Dermis blood vessel endothelial cell (primary cell): ENCODE measurements at regions not wholly inside any gene's neighbourhood (a gene's known extent, or its start where the extent isn't known, plus 50 kb on each side); places are given as distances from the start of the nearest gene placed in this dataset.
A peak's percentile ranks its signal among the peaks of the same experiment; 100 is the strongest.
"Not testable (repeated sequence)": the region's sequence is repeated elsewhere in the genome, so short reads cannot be mapped to it uniquely, and the experiment has no call there.

ENCODE experiments used
- DNase-seq: peaks from one replicate; pipeline ENCODE4 v3.0.0; 2010

DNA sequence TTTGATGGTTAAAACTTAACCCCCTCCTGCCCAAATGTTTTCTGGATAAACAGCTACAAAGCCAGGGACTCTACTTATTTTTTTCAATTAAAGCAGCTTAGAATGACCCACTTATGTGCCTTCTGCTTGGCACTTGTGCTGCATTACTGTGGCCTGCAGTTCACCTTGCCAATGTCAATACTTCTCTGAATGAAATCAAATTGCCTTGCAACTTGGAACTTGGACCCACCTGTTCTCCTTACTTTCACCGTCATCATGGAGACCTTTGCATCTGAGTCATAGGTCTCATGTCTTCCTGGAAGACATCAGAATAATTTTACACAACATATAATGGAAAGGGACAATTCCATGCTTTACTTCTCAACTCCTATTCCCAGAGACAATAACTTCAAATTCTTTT lies 92.1 kb upstream of the FHL2 start:
- no peak for DNase-seq

DNA sequence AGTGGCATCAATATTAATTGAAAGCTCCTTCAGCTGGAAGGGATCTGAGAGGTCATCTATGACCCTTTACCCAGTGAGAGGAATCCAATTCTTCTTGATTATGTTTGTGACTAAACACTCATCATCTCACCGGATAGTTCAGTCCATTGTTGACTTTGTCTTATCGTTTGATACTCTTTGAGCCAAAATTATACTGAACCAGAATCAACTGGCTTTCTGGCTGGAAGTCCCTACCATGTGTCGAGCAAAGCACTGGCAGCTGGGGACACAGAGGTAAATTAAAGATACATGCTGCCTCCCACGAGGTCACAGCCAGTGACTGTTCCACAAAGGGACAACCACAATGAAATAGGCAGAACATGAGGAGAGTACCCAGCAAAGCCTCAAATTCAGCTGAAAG lies 91.4 kb upstream of the FHL2 start:
- DNase-seq, result no peak

DNA sequence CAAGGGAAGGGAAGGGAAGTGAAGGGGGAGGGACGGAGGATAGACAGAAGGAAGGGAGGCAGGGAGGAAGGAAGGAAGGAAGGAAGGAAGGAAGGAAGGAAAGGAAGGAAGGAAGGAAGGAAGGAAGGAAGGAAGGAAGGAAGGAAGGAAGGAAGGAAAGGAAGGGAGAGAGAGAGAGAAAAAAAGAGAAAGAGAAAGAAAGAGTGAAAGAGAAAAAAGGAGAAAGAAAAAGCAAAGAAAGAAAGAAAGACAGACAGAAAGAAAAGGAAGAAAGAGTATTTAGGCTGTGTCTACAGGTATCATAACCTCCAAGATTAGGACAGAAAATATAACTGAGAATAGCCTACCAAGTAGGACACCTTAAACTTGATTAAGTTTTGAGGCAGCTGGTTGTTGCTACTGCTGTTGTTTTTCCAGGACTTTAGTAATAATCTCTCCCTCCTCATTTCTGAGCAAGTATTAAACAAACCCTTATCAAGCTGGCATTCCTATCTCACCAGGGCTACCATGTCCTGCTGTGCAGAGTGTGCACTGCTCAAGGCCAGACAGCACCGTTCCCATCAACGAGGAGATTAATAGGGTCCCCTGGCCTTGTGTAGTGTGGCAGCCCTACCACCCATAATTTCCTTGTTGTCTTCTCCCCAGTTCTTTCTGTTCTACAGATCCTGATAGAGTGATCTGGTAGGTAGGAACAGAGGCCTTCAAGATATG lies 90.5 kb upstream of the FHL2 start:
- DNase-seq, result no peak

DNA sequence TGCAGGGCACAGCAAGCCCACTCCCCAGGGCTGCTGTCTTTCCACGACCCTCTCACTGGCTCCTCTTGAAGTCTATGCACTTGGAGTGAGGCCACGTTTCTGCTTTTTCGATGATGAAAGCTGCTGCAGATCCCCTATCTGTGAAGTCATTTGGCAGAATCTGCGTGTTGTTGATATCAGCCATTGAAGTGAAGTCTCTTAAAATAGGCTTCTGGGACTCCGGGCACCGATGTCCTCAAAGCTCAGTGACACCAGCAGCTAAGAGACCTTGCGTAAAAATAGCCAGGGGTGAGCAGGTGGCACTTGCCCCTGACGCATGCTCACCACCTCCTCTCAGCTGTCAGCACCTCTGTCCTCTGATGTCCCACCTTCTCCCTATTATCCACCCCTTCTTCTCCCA lies 89.4 kb upstream of the FHL2 start:
- DNase-seq, result no peak

DNA sequence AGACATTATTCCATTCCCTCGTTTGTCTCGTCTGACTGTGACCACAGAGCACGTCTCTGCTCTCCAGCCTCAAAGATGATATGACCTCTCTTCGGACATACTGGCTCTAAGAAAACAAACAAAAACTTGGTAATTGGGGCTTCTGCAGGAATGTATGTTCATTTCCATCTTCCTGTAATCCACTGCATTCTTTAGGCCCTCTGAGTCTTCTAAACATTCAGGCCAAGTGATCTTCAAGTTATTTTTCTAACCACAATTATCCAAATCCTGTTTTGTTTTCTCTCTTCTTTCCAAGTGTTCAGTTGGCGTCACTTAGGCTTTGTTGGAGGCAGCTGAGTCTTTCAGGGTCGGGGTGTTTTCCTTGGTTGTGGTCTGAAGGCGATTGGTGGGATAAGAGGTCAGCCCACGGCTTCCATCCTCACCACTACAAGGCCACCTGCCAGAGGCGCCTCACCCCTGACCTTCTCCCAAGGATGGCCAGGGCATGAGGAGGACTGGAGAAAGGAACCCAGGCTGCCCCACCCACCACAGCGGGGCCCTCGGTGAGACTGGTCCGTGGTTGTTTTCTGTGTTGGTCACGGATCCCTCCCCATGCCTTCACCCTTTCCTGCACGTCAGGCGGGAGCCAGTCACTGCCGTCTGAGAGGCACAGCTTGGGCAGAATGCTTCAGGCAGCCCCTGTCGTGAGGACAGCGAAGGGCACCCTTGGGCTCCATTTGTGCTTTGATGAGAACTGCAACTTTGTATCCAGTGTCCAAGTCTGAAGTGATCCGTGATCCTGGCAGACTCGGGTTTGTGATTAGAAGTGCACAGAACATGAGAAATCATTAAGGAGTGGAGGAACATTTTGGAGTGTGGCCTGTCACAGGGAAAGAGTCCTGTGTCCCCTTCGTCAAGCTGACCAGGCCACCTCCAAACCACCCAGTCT lies 88.6 kb upstream of the FHL2 start:
- DNase-seq, result no peak

DNA sequence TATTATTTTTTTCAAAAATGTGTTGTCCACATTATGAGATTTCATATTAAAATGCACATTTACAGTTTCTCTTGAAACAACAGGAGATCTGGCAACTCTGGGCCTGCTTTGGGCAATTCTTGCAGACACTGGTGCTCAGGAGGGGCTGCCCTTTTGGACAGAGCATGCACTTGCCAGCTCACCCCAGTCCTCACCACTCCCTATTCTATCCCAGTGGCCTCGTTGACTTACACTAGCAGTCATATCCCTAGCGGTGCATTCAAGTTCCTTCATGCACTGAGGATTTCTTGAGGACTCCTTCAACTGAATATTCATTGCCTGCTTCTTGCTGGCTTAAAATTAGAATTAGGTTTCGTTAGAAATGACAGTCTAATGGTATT lies 87.9 kb upstream of the FHL2 start:
- DNase-seq, result no peak

DNA sequence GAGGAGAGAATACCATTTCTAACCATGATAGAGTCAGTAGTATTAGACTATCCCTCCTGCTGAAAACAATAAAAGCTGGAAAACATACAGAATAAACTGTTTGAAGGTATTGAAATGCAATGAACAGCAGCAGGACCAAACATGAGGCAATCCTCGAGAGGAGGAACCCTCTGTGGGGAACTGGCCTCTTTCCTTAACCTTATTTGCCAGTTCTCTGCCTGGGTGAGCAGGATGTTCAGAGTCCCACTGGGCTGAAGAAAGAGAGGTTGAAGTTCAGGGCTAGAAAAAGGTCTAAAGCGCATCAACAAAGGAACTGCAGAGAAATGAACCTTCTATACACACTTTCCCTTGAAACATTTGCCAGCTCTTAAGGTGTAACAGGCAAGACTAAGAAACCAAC lies 79.8 kb upstream of the FHL2 start:
- DNase-seq, result no peak

DNA sequence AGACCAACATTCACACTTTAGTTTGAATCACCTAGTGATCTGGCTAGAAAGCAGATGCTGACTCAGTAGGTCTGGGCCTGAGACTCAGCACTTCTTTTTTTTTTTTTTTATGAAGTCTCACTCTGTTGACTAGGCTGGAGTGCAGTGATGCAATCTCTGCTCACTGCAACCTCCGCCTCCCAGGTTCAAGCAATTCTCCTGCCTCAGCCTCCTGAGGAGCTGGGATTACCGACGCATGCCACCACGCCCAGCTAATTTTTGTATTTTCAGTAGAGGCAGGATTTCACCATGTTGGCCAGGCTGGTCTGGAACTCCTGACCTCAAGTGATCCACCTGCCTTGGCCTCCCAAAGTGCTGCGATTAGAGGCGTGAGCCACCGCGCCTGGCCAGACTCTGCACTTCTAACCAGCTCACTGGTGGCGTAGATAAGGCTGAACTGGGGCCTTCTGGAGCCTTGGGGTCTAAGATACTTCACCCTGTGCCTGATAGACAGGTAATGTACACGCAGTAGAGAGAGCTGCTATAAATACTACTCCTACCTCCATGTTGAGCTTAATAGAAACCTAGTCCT lies 78.3 kb upstream of the FHL2 start:
- not testable (repeated sequence) for DNase-seq

DNA sequence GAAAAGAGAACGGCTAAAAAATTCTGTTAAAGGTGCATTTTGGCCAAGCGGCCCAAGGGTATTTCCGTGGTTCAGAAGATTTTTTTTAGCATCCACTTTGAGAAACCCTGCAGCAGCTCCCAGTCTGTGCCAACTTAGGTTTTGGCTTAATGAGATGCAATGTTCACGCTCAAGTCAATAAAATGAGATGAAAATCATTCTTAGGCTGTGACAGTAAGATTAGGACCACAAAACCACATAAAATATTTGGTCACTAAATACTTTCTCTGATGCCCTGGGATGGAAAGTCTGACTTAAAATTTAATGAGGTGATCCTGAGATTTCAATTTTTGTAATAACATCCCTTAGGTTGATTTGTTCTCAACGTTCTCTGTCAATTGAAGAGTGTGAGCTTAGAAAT lies 74.2 kb upstream of the FHL2 start:
- DNase-seq, result no peak

DNA sequence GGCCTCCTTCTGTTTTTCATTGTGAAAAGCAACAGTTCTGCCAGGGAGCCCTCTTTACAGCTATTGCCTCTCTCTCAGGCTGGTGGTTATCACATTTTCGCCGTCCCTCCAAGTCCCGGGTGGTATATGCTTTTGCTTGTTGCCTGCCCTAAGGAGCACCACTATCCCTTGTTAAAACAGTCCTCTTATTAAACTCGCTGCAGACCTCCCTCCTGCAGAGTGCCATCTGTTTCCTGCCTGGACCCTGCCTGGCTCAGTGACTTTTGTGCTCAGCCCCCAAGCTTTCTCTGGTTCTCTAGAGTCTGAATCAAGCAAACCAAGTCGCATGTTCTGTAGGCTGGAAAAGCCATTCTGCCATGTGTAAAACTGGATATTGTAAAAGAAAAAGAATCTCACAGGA lies 72.1 kb upstream of the FHL2 start:
- no peak for DNase-seq

DNA sequence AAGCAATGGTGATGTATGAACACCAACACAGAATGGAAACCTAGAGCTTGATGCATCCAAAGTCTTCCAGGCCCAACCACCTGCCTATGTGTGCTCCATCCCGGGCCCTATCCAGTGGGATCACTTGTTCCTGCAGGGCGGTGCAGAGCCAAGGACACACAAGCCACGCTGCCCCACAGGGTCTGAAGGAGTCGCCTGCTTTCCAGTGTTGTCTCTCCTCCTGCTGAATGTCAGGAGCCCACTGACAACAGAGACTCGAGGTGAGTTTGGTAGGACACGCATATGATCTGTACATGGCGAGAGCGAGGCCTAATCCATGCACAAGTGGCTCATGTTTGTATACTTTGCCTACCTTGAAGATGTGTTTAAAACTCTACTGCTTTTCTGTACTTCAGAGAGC lies 70.9 kb upstream of the FHL2 start:
- no peak for DNase-seq

DNA sequence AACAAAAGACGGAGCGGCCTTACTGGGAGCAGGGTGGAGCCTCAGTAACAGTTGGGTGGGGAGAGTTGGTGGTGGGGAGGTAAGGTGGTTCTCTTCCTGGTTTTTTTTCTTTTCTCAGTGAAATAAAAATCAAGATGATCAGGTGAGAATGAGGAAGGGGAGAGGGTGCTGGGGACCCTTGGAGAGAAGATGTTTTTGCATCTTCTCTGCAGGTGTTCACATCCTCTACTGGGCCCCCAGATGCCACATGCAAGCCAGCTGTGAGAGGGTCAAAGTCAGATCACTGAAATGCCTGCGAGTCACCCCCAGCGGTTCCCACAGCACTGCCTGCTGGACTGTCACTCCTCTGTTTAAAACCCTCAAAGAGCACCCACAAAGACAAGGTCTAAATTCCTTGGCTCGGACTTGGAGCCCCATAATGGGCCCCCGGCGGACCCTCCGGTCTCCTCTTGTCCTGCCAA lies 69.8 kb upstream of the FHL2 start:
- no peak for DNase-seq

DNA sequence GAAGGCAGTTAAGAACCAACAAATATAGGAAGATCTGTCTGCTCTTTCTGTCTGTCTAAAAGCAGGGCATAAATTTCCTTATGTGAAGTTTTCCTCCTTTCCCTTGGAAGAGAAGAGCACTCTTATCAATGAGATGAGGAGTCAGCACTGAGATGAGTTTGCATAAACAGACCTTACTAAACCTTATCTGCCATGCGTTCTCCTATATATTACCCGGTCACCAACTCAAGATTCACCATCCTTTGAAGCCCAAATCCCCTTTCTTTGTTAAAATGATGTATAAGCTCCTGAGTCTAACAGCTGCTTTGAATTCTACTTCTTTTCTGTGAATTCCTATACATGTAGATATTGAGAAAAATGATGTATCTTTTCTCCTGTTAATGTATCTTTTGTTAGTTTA lies 65.5 kb upstream of the FHL2 start:
- no peak for DNase-seq

DNA sequence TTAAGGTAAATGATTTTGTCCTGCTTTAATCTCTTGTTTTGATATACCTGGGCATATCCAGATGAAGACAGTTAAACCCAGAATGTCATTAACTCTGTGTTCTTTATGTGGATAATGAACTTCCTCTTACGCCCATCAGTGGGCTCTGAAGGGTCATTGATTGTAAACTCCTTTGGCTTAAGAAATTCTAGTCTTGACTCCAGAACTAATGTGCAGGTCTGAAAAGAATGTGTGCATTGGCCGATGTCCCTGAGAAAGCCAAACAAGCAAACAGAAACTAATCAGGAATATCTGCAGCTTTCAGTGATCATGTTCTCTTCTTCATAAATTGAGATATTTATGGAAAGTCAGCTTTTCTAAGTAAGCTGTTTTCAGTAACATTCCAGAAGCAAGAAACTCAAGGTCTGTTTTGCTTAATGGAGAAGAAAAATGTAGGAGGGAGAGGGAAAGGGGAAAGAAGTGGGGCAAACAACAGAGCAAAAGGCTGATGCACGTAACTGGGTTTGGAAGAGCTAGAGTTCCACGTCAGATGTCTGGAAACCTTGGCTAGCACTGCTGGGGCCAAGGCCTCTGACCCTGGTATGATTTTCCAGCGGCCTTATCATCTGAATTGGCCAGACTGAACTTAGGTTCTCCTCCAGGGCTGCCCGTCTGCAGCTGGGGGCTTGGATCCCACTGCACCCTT lies 61.3 kb upstream of the FHL2 start:
- no peak for DNase-seq

DNA sequence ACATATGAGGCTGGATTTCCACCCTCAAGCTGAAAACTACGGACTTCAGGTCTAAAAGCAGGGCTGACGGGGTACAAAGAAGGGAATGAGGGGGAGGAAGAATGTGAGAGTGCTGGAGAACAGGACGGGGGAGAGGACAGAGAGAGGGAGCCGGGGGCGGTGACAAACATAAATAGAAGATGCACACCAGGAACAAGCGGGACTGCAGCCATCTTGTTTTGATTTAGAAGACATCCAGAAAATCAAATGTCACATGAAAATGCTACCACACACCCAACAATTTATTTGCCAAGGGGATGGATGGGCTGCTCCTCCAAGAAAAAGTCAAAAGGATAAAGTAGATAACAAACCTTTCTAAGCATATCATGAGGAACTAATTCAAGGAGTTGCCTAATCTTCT lies 59.2 kb upstream of the FHL2 start:
- no peak for DNase-seq

DNA sequence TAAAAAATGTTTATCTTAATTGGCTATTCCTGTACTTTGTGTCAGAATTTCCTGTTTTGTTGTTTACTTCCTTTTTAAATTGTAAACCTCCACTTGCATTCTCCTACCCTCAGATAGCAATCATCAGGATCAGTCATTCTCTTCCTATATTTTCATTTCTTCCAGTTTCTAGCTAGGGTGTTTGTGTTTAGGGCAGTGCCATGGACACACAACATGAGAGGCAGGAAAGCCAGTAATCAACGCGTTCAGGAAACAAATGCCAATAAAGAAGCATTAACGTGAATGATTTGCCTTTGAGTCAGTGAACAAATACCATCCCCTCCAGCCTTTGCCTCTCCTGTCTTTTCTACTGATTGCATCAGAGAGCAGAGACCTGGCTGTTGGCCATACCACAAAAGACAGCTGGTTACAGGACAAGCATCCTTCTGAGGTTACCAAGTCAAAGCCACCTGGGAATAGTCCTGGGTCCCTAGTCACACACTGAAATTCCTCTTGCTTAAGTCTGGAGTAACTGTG lies 56.7 kb upstream of the FHL2 start:
- peak; percentile 64 for DNase-seq

DNA sequence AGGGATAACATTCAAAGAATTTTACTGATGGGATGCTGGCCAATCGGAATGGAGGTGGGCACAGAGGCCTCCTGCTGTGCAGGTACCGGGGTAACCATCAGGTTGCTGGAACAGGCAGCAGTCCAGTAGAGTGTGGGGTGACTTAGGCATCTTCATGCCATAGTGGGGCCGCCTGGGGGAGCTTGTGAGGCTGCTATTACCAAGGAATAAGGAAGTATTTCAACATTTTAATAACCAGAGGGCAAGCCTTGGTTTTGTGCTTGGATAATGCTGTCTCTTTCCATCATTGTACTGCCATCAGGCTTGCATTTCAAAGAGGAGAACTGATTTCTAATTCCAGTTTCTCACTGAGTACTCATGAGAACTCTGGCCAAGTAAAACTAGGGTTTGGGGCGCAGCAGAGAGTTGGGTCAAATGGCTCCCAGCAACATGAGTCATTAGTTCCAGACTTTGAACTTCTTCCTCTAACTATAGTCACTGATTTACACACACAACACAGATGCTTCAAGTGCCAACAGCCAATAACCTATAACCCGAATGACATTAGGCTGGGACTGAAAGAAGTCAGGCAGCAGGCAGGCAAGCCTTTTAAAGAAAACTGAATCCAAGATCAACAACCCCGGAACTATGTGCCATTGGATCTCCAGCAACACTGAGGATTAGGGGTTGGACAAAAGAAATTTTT lies 56.1 kb upstream of the FHL2 start:
- peak; percentile 53 for DNase-seq

DNA sequence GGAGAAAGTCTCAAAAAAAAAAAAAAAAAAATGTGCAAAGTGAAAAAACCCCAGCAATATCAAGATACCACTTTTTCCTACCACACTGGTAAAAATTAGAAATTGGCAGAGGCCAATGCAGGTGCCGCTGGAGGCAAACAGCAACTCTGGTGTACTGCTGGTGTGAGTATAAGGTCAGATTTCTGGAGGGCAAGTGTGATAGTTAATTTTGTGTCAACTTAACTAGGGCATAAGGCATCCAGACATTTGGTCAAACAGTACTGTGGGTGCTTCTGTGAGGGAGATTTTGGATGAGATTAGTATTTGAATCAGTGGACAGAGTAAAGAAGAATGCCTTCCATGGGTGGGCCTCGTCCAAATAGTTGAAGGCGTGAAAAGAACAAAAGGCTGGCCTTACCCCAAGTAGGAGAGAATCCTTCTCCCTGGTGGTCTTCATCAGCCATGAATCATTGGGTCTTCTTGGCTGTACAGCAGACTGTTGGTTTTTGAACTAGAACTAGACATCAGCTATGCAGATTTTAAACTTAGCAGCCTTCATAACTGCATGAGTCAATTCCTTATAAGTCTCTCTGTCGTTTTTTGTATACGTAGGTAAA lies 52.8 kb upstream of the FHL2 start:
- no peak for DNase-seq

DNA sequence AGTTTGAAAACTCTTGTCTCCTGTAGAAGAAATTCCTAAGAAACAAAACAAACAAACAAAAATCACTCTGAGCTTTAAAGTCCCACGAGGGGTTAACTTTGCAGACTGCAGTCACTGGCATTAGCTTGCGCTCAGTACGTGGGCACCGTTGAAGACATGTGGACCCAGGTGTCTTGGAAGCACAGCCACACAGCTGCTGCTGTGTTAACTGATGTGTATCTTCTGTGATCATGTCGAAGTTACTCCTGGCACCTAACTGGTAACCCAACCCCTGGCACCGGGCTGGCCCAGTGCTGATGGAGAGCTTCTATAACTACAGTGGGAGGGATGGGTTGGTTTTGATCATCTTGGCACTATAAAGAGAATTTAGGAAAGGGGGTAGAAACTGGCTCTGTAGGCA lies 51.6 kb upstream of the FHL2 start:
- DNase-seq, result no peak

DNA sequence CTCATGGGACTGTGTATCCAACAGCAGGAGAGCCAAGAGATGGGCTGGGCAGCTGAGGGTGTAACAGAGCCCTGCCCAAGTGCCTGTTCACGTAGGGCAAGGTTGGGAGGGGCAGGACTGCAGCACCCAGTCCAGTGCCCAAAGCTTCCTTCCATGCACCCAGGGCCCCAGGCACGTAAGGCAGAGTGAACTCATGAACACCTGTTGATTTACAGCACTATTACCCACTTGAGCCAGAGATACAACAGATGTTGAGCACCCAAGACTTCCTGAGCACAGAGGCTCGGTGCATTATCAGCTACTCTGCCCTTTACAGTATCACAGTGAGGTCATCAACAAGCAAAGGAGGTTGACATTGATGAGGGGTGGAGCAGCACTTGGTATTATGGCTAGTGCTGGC lies 50.2 kb upstream of the FHL2 start:
- no peak for DNase-seq
